ENCODE measurements at regions not wholly inside any gene's neighbourhood (a gene's known extent, or its start where the extent isn't known, plus 50 kb on each side); places are given as distances from the start of the nearest gene placed in this dataset.

- Histone ChIP-seq H3K4me1 (ENCODE audit: insufficient read depth, low read length) (no peaks in the 10 kb centered on the region), H3K9ac (ENCODE audit: insufficient read depth, low read depth, low read length) (no peak overlapping the region), H4K20me1 (ENCODE audit: insufficient read depth, low read length) (no peaks in the 10 kb centered on the region), H3K27ac (ENCODE audit: extremely low read length, insufficient read depth, low read length) (no peak overlapping the region), H3K4me3 (replicated peaks in 1 of 3; ENCODE audit: insufficient read depth in 1 of 3, low read depth in 2 of 3, low read length in 3 of 3) (no peak overlapping the region), H2AFZ (ENCODE audit: low read length) (no peak overlapping the region), H3K4me2 (ENCODE audit: low read depth, low read length) (no peak overlapping the region), H3K36me3 (replicated peaks in 1 of 2; ENCODE audit: control insufficient read depth in 1 of 2, insufficient read depth in 2 of 2, low read length in 2 of 2) (no peaks in the 10 kb centered on the region), H3K9me3 (ENCODE audit: low read length) (no peaks in the 10 kb centered on the region; the same call in 1 of the 2 replicates), H3K27me3 (ENCODE audit: control insufficient read depth in 1 of 2, insufficient read depth in 2 of 2, low read length in 2 of 2) (no peaks in the 10 kb centered on the region), H3K79me2 (ENCODE audit: insufficient read depth, low read length) (no peaks in the 10 kb centered on the region)
- intact Hi-C loops (cut with micrococcal nuclease; ENCODE audit: unreplicated experiment) = no loop called here
- CTCF ChIA-PET (ENCODE audit: low intra/inter-chr PET ratio, low total read pairs) = no interaction called here
- no peak for FAIRE-seq
- in situ Hi-C loops (cut with HindIII; ENCODE audit: extremely low pct_ligation_motif_present, low pct_unique_long_range_greater_than_20kb) = no loop called here
- TF ChIP-seq MYNN (CRISPR knock-in tag; IDR thresholded peaks at IDR 0.05; ENCODE audit: low read depth) (no peak), ZNF124 (CRISPR knock-in tag; IDR thresholded peaks at IDR 0.05) (no peak), CHD2 (IDR thresholded peaks at IDR 0.05; ENCODE audit: low read depth, low read length) (no peak)
- POLR2A ChIA-PET = no interaction called here
- DNase-seq (ENCODE audit: low spot score) = no peak
- no peak for ATAC-seq
- no TSS peak for BruUV-seq (replicated peaks)
Measured at GRCh38 chr4:62461961-62462360, 1261.8 kb downstream of the ADGRL3 start.

- POLR2A ChIA-PET = no interaction called here
- Histone ChIP-seq H2AFZ (ENCODE audit: low read length) (no peak overlapping the region), H3K4me3 (replicated peaks in 1 of 3; ENCODE audit: insufficient read depth in 1 of 3, low read depth in 2 of 3, low read length in 3 of 3) (no peak overlapping the region), H3K79me2 (ENCODE audit: insufficient read depth, low read length) (no peaks in the 10 kb centered on the region), H3K9ac (ENCODE audit: insufficient read depth, low read depth, low read length) (no peak overlapping the region), H3K9me3 (ENCODE audit: low read length) (no peaks in the 10 kb centered on the region; the same call in 1 of the 2 replicates), H3K4me2 (ENCODE audit: low read depth, low read length) (no peak overlapping the region), H4K20me1 (ENCODE audit: insufficient read depth, low read length) (no peaks in the 10 kb centered on the region), H3K36me3 (replicated peaks in 1 of 2; ENCODE audit: control insufficient read depth in 1 of 2, insufficient read depth in 2 of 2, low read length in 2 of 2) (no peaks in the 10 kb centered on the region), H3K27ac (ENCODE audit: extremely low read length, insufficient read depth, low read length) (no peak overlapping the region), H3K27me3 (ENCODE audit: control insufficient read depth in 1 of 2, insufficient read depth in 2 of 2, low read length in 2 of 2) (no peaks in the 10 kb centered on the region), H3K4me1 (ENCODE audit: insufficient read depth, low read length) (no peaks in the 10 kb centered on the region)
- in situ Hi-C loops (cut with HindIII; ENCODE audit: extremely low pct_ligation_motif_present, low pct_unique_long_range_greater_than_20kb) (no loop called here), intact Hi-C loops (cut with micrococcal nuclease; ENCODE audit: unreplicated experiment) (no loop called here)
- TF ChIP-seq RARG (CRISPR knock-in tag; IDR thresholded peaks at IDR 0.05; ENCODE audit: low read depth) = no peak
- TF ChIP-seq ETV5 (CRISPR knock-in tag; IDR thresholded peaks at IDR 0.05; ENCODE audit: borderline replicate concordance) = no peak
- no peak for TF ChIP-seq GMEB1 (CRISPR knock-in tag; IDR thresholded peaks at IDR 0.05; ENCODE audit: borderline replicate concordance)
- TF ChIP-seq TAF1 (CRISPR knock-in tag; IDR thresholded peaks at IDR 0.05) = no peak
- TF ChIP-seq NR3C1 (CRISPR knock-in tag; IDR thresholded peaks at IDR 0.05) = no peak
- TF ChIP-seq MYNN (CRISPR knock-in tag; IDR thresholded peaks at IDR 0.05; ENCODE audit: low read depth) = no peak
- no peak for TF ChIP-seq ZNF343 (CRISPR knock-in tag; IDR thresholded peaks at IDR 0.05)
- no peak for TF ChIP-seq ZC3H13 (CRISPR knock-in tag; IDR thresholded peaks at IDR 0.05)
- TF ChIP-seq LCORL (IDR thresholded peaks at IDR 0.05) = no peak
- TF ChIP-seq LCORL (CRISPR knock-in tag; IDR thresholded peaks at IDR 0.05) = no peak
- TF ChIP-seq ZKSCAN1 (IDR thresholded peaks at IDR 0.05; ENCODE audit: low read length) = no peak
- no peak for TF ChIP-seq MED1 (CRISPR knock-in tag; IDR thresholded peaks at IDR 0.05)
- TF ChIP-seq HES4 (CRISPR knock-in tag; IDR thresholded peaks at IDR 0.05; ENCODE audit: borderline replicate concordance) = no peak
- no peak for TF ChIP-seq EZH2 (conservative IDR thresholded peaks at IDR 0.05; ENCODE audit: low read depth, low read length)
- TF ChIP-seq ZNF792 (CRISPR knock-in tag; IDR thresholded peaks at IDR 0.05) = no peak
- TF ChIP-seq MXI1 (IDR thresholded peaks at IDR 0.05; ENCODE audit: borderline replicate concordance, low read depth, low read length) = no peak
- TF ChIP-seq NFE2L2 (IDR thresholded peaks at IDR 0.05; ENCODE audit: low read length) = no peak
- no peak for TF ChIP-seq ZNF788 (CRISPR knock-in tag; IDR thresholded peaks at IDR 0.05; ENCODE audit: borderline replicate concordance)
- no peak for TF ChIP-seq GABPB1 (CRISPR knock-in tag; IDR thresholded peaks at IDR 0.05)
- no peak for TF ChIP-seq ZFP82 (CRISPR knock-in tag; IDR thresholded peaks at IDR 0.05; ENCODE audit: borderline replicate concordance)
- CTCF ChIA-PET (ENCODE audit: low intra/inter-chr PET ratio, low total read pairs) = no interaction called here
- WGBS (ENCODE audit: low lambda C conversion rate) = 2% methylated on average over 3 of the region's 3 CpGs
- no TSS peak for BruUV-seq (replicated peaks)
- no peak for FAIRE-seq
- DNase-seq (ENCODE audit: low spot score) = no peak
- no peak for ATAC-seq
Measured at GRCh38 chr4:62460329-62460728, 1260.2 kb downstream of the ADGRL3 start.

Data from HepG2 (cell line).